SK-N-SH (cell line): ENCODE measurements at regions not wholly inside any gene's neighbourhood (a gene's known extent, or its start where the extent isn't known, plus 50 kb on each side); places are given as distances from the start of the nearest gene placed in this dataset.

Source experiments
- CTCF ChIA-PET: fragments of 300-600, 350-600 bp; formaldehyde crosslinking; extraction: SDS; loops from one replicate; lab custom pipeline; 2021; lab: Yijun Ruan, JAX
- POLR2A ChIA-PET: fragments of 350-600 bp; sonication (Branson Sonifier 250); formaldehyde crosslinking; extraction: SDS; loops from one replicate; lab custom pipeline; 2020; ENCODE audit warnings: antibody characterized with exemption, inconsistent platforms; lab: Yijun Ruan, JAX
- DNase-seq: peaks from one replicate; pipeline ENCODE4 v3.0.0; 2012
- H2AFZ ChIP-seq: fragments of 200-600 bp; sonication (generic); 2 replicates; pipeline ENCODE4 v1.8.1; 2016; ENCODE audit warnings: antibody characterized with exemption, mild to moderate bottlenecking, low read depth
- H3F3A ChIP-seq: fragments of 200-600 bp; sonication (generic); replicated peaks from 2 replicates; pipeline ENCODE3; 2016; ENCODE audit warnings: antibody characterized with exemption, mild to moderate bottlenecking; ENCODE audit not compliant: insufficient read depth
- H3K27ac ChIP-seq, 2 experiments: fragments of 200-500 bp in 1 of 2; fragments of 200-600 bp in 1 of 2; sonication (Bioruptor generic) in 1 of 2; sonication (generic), shearing (Covaris generic) in 1 of 2; 2 replicates each; pipeline versions ENCODE4 v1.5.1 to v1.6.1; 2014 to 2016; ENCODE audit warnings: low read depth in 2 of 2, inconsistent platforms in 1 of 2, low read length in 1 of 2, mild to moderate bottlenecking in 1 of 2, mixed read lengths in 1 of 2
- H3K27me3 ChIP-seq: fragments of 200-600 bp; sonication (generic), shearing (Covaris generic); 2 replicates; pipeline ENCODE4 v1.6.1; 2016; ENCODE audit warnings: mixed run types; ENCODE audit not compliant: insufficient read depth
- H3K36me3 ChIP-seq, 2 experiments: fragments of 200-500 bp in 1 of 2; fragments of 200-600 bp in 1 of 2; sonication (Bioruptor generic) in 1 of 2; sonication (generic) in 1 of 2; replicated peaks in 1 of 2; 2 replicates each; pipeline versions ENCODE3 to v1.5.1; 2014 to 2016; ENCODE audit warnings: low read length in 1 of 2, mild to moderate bottlenecking in 1 of 2; ENCODE audit not compliant: insufficient read depth in 2 of 2, control insufficient read depth in 1 of 2
- H3K4me1 ChIP-seq, 2 experiments: fragments of 200-500 bp in 1 of 2; fragments of 200-600 bp in 1 of 2; sonication (Bioruptor generic) in 1 of 2; sonication (generic), shearing (Covaris generic) in 1 of 2; 2 replicates each; pipeline versions ENCODE4 v1.5.1 to v1.6.1; 2014 to 2016; ENCODE audit warnings: low read depth in 1 of 2, low read length in 1 of 2, mixed run types in 1 of 2; ENCODE audit not compliant: insufficient read depth in 2 of 2, control insufficient read depth in 1 of 2
- H3K4me2 ChIP-seq: fragments of 200-600 bp; sonication (generic), shearing (Covaris generic); 2 replicates; pipeline ENCODE4 v1.6.1; 2017; ENCODE audit warnings: mixed run types
- H3K4me3 ChIP-seq, 2 experiments: fragments of 200-500 bp in 1 of 2; fragments of 200-600 bp in 1 of 2; sonication (Bioruptor generic) in 1 of 2; sonication (generic), shearing (Covaris generic) in 1 of 2; 2 replicates each; pipeline versions ENCODE4 v1.5.1 to v1.8.1; 2014 to 2016; ENCODE audit warnings: low read depth in 2 of 2, inconsistent platforms in 1 of 2, low read length in 1 of 2, mild to moderate bottlenecking in 1 of 2, mixed read lengths in 1 of 2, moderate library complexity in 1 of 2
- H3K79me2 ChIP-seq: fragments of 200-600 bp; sonication (generic); 2 replicates; pipeline ENCODE4 v1.8.1; 2017; ENCODE audit warnings: mild to moderate bottlenecking; ENCODE audit not compliant: insufficient read depth
- H3K9ac ChIP-seq: fragments of 200-600 bp; sonication (generic); 2 replicates; pipeline ENCODE4 v1.6.1; 2017; ENCODE audit warnings: mixed run types
- H3K9me2 ChIP-seq: fragments of 200-600 bp; sonication (generic); 2 replicates; pipeline ENCODE4 v1.6.1; 2017; ENCODE audit warnings: mixed run types
- H3K9me3 ChIP-seq: fragments of 200-600 bp; sonication (generic); 2 replicates; pipeline ENCODE4 v1.6.1; 2017; ENCODE audit warnings: mixed run types, mild to moderate bottlenecking, moderate library complexity
- H4K20me1 ChIP-seq: fragments of 200-600 bp; sonication (generic); 2 replicates; pipeline ENCODE4 v1.6.1; 2017; ENCODE audit warnings: mild to moderate bottlenecking, mixed run types; ENCODE audit not compliant: insufficient read depth
- CHD2 ChIP-seq: fragments of 150-350 bp; IDR thresholded peaks from 2 replicates; pipeline ENCODE4 v1.6.1; 2018; ENCODE audit warnings: low read length; ENCODE audit not compliant: partially characterized antibody
- ELF1 ChIP-seq: IDR thresholded peaks from 2 replicates; pipeline ENCODE4 v1.4.0; 2012
- FOXJ3 ChIP-seq: sonication (generic); formaldehyde crosslinking; IDR thresholded peaks from 2 replicates; pipeline ENCODE4 v1.5.1; 2020; ENCODE audit warnings: mild to moderate bottlenecking, missing genetic modification reagents
- FOXM1 ChIP-seq: IDR thresholded peaks from 2 replicates; pipeline ENCODE4 v1.4.0; 2012; ENCODE audit warnings: low read depth, mild to moderate bottlenecking
- MXI1 ChIP-seq: IDR thresholded peaks from 2 replicates; pipeline ENCODE4 v1.6.1; 2012; ENCODE audit warnings: mild to moderate bottlenecking, low read depth, low read length, improper control_type of control experiment
- NFIC ChIP-seq: IDR thresholded peaks from 2 replicates; pipeline ENCODE4 v1.4.0; 2012; ENCODE audit warnings: borderline replicate concordance
- NRF1 ChIP-seq: IDR thresholded peaks from 2 replicates; pipeline ENCODE4 v1.6.1; 2012; ENCODE audit warnings: low read depth, mild to moderate bottlenecking, low read length
- POLR2AphosphoS5 ChIP-seq: IDR thresholded peaks from 2 replicates; pipeline ENCODE4 v1.6.1; 2012; ENCODE audit warnings: low read depth, low read length
- RFX5 ChIP-seq: IDR thresholded peaks from 2 replicates; pipeline ENCODE4 v1.6.1; 2012; ENCODE audit warnings: mild to moderate bottlenecking, improper control_type of control experiment, low read length
- RXRA ChIP-seq: IDR thresholded peaks from 2 replicates; pipeline ENCODE4 v1.4.0; 2012; ENCODE audit warnings: low read depth, mild to moderate bottlenecking, borderline replicate concordance
- SMC3 ChIP-seq: IDR thresholded peaks from 2 replicates; pipeline ENCODE4 v1.6.1; 2012; ENCODE audit warnings: low read depth, low read length, improper control_type of control experiment
- TCF12 ChIP-seq: IDR thresholded peaks from 2 replicates; pipeline ENCODE4 v1.4.0; 2012
- WGBS: methylation state at CpG from one replicate; pipeline ENCODE4 v1.1.6; 2017; ENCODE audit warnings: low lambda C conversion rate; 5-methylcytosine and 5-hydroxymethylcytosine counted together
- TF ChIP-seq, protein P1 (sequence below): fragments of 200-600 bp; sonication (generic); IDR thresholded peaks from 2 replicates; pipeline ENCODE4 v1.6.1; 2017; ENCODE audit warnings: antibody characterized with exemption, mild to moderate bottlenecking, moderate library complexity
- TF ChIP-seq, protein P2 (sequence below): IDR thresholded peaks from 2 replicates; pipeline ENCODE4 v1.4.0; 2012; ENCODE audit warnings: low read depth
- TF ChIP-seq, protein P3 (sequence below): fragments of 150-350 bp; IDR thresholded peaks from 2 replicates; pipeline ENCODE4 v1.6.1; 2016; ENCODE audit warnings: mild to moderate bottlenecking, low read depth, low read length
- TF ChIP-seq, protein P4 (sequence below): IDR thresholded peaks from 2 replicates; pipeline ENCODE4 v1.4.0; 2012; ENCODE audit warnings: low read depth, borderline replicate concordance
- TF ChIP-seq, protein P5 (sequence below): IDR thresholded peaks from 2 replicates; pipeline ENCODE4 v1.4.0; 2012; ENCODE audit warnings: low read depth, borderline replicate concordance
- TF ChIP-seq, protein P6 (sequence below): fragments of 150-350 bp; IDR thresholded peaks from 2 replicates; pipeline ENCODE4 v1.6.1; 2017; ENCODE audit warnings: antibody characterized with exemption, low read length, low read depth, borderline replicate concordance

DNA sequence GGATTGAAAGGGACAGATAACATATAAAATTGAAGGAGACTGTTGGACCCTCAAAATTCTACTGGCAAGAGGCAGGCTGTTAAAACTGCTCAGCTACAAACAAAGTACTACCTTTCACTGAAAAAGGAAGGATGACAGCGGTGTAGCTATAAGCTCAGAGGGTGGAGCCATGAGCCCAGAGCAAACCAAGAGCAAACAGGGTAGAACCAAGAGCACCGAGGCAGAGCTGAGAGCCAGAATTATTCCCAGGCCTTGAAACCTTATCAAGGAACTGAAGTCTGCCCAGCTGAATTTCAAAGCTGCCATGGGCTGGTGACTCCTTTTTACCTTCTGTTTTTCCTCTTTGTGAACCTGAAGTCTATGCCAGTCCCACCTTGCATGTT, 74.7 kb upstream of the SLC4A11 start:
- H3K27ac ChIP-seq = peak overlapping the region in 1 of 2 experiments; percentile 25; a peak in 2 of 4 replicates
- H4K20me1 ChIP-seq = no peaks in the 10 kb centered on the region
- peaks cover 3 to 9% of the 10 kb centered on the region in 2 experiments; a peak in 2 of 4 replicates for H3K4me1 ChIP-seq
- peaks cover 38 to 56% of the 10 kb centered on the region in 2 experiments for H3K36me3 ChIP-seq
- no peaks in the 10 kb centered on the region for H3K9me2 ChIP-seq
- H3F3A ChIP-seq = peaks cover 7% of the 10 kb centered on the region
- no peaks in the 10 kb centered on the region for H3K27me3 ChIP-seq
- no peaks in the 10 kb centered on the region for H3K79me2 ChIP-seq
- TF ChIP-seq, protein P1, sequence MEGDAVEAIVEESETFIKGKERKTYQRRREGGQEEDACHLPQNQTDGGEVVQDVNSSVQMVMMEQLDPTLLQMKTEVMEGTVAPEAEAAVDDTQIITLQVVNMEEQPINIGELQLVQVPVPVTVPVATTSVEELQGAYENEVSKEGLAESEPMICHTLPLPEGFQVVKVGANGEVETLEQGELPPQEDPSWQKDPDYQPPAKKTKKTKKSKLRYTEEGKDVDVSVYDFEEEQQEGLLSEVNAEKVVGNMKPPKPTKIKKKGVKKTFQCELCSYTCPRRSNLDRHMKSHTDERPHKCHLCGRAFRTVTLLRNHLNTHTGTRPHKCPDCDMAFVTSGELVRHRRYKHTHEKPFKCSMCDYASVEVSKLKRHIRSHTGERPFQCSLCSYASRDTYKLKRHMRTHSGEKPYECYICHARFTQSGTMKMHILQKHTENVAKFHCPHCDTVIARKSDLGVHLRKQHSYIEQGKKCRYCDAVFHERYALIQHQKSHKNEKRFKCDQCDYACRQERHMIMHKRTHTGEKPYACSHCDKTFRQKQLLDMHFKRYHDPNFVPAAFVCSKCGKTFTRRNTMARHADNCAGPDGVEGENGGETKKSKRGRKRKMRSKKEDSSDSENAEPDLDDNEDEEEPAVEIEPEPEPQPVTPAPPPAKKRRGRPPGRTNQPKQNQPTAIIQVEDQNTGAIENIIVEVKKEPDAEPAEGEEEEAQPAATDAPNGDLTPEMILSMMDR = no peak
- TF ChIP-seq NFIC (no peak), RXRA (no peak), TCF12 (no peak), FOXJ3 (CRISPR knock-in tag) (no peak), RFX5 (no peak), ELF1 (no peak), CHD2 (no peak), MXI1 (no peak), NRF1 (no peak), SMC3 (no peak), POLR2AphosphoS5 (no peak), FOXM1 (no peak)
- TF ChIP-seq, protein P2, sequence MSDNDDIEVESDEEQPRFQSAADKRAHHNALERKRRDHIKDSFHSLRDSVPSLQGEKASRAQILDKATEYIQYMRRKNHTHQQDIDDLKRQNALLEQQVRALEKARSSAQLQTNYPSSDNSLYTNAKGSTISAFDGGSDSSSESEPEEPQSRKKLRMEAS = no peak
- TF ChIP-seq, protein P3, sequence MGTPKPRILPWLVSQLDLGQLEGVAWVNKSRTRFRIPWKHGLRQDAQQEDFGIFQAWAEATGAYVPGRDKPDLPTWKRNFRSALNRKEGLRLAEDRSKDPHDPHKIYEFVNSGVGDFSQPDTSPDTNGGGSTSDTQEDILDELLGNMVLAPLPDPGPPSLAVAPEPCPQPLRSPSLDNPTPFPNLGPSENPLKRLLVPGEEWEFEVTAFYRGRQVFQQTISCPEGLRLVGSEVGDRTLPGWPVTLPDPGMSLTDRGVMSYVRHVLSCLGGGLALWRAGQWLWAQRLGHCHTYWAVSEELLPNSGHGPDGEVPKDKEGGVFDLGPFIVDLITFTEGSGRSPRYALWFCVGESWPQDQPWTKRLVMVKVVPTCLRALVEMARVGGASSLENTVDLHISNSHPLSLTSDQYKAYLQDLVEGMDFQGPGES = no peak
- TF ChIP-seq, protein P4, sequence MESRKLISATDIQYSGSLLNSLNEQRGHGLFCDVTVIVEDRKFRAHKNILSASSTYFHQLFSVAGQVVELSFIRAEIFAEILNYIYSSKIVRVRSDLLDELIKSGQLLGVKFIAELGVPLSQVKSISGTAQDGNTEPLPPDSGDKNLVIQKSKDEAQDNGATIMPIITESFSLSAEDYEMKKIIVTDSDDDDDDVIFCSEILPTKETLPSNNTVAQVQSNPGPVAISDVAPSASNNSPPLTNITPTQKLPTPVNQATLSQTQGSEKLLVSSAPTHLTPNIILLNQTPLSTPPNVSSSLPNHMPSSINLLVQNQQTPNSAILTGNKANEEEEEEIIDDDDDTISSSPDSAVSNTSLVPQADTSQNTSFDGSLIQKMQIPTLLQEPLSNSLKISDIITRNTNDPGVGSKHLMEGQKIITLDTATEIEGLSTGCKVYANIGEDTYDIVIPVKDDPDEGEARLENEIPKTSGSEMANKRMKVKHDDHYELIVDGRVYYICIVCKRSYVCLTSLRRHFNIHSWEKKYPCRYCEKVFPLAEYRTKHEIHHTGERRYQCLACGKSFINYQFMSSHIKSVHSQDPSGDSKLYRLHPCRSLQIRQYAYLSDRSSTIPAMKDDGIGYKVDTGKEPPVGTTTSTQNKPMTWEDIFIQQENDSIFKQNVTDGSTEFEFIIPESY = no peak
- TF ChIP-seq, protein P5, sequence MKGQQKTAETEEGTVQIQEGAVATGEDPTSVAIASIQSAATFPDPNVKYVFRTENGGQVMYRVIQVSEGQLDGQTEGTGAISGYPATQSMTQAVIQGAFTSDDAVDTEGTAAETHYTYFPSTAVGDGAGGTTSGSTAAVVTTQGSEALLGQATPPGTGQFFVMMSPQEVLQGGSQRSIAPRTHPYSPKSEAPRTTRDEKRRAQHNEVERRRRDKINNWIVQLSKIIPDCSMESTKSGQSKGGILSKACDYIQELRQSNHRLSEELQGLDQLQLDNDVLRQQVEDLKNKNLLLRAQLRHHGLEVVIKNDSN = no peak
- TF ChIP-seq, protein P6, sequence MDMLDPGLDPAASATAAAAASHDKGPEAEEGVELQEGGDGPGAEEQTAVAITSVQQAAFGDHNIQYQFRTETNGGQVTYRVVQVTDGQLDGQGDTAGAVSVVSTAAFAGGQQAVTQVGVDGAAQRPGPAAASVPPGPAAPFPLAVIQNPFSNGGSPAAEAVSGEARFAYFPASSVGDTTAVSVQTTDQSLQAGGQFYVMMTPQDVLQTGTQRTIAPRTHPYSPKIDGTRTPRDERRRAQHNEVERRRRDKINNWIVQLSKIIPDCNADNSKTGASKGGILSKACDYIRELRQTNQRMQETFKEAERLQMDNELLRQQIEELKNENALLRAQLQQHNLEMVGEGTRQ = no peak
- H3K4me2 ChIP-seq = no peak overlapping the region
- H3K9me3 ChIP-seq = no peaks in the 10 kb centered on the region
- CTCF ChIA-PET = interaction anchor here (1.8 to 5.2 kb wide), 2 partner anchors 9 to 94 kb away, joined by 4 to 93 read pairs; no protein-coding TSS in a partner anchor
- WGBS = 64% methylated on average over 2 of the region's 2 CpGs
- POLR2A ChIA-PET = no interaction called here
- no peak overlapping the region for H3K9ac ChIP-seq
- H3K4me3 ChIP-seq = no peak overlapping the region
- H2AFZ ChIP-seq = no peak overlapping the region
- no peak for DNase-seq
